ENCODE measurements at regions not wholly inside any gene's neighbourhood (a gene's known extent, or its start where the extent isn't known, plus 50 kb on each side); places are given as distances from the start of the nearest gene placed in this dataset.
"Not testable (repeated sequence)": the region's sequence is repeated elsewhere in the genome, so short reads cannot be mapped to it uniquely, and the experiment has no call there.

DNA sequence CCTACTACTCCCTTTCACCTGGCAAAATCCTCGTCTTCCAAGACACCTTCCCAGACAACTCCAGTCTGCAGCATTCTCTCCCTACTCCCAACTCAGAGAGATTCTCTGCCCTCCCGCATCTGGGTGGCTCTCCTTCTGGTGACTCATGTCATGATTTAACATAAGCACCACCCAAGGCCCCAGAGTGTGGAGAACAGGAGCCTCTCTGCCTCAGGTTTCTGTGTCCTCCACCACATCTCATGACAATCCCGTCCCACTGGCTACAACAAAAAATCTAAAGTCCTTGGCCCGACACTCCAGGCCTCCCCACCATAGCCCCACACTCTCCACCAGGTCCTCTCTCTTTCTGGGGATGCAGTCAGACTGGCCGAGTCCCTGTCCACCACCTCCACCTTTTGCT, 197.1 kb downstream of the BCL11A start:
- DNase-seq = no peak

DNA sequence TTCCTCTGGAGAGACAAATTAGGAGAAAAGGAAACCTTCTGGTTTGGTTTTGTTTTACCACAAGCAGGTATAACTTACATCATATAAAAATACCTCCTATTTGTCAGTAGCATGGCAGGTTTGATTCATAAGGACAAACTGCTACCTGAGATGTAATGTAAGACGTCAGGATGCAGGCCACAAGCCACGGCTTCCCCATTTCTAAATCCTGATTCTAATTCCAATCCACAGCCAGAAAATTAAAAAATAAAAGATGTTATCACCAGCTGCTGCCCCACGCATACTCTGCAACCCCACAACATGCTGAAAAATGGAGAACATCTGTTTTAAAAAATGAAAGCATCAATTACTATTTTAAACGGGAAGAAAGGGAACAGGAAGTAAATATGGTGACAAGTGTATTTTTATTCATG, 197.6 kb downstream of the BCL11A start:
- DNase-seq = no peak

DNA sequence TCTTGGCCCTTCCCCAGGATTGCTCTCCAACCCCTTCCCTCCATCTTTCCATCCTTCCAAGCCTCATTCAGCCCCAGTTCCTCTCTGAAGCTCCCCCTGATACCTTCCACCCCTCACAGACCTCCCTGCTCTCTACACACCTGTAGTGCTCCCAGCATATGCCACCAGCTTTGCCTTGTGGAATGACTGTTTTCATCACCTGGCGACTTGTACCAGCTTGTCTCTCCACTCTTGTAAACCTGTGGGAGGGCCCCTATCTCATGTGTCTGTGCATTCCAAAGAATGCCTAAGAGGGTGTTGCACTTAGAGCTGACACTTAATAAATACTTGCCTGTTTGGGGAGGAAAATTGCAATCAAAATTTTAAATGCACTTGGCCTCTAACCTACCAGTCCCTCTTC, 198.7 kb downstream of the BCL11A start:
- DNase-seq = peak in 1 of 3 experiments; percentile 25

- no peak for DNase-seq
Observed at GRCh38 chr2:60353863-60354262, 199.6 kb downstream of the BCL11A start.

DNA sequence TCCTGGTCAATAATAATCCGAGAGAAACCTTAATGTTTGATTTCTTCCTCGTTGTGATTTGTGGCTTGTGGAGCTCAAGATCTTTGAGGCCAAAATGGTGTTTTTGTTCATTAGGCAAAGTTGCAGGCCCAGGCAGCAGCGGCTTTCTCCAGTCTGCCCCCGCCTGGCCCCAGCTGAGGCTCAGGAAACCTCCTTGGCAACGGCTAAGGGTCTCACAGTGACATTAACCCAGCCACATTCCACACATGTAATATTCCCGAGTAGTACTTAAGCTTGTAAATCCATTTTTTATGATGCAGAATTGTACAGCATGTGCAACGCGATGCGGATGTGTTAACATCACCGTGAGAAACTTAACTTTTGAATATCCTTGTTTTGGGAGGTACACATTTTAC, 200.1 kb downstream of the BCL11A start:
- DNase-seq = no peak

- peak in 2 of 3 experiments; percentile 51 to 53 for DNase-seq
Observed at GRCh38 chr2:60352491-60353405, 200.7 kb downstream of the BCL11A start.

DNA sequence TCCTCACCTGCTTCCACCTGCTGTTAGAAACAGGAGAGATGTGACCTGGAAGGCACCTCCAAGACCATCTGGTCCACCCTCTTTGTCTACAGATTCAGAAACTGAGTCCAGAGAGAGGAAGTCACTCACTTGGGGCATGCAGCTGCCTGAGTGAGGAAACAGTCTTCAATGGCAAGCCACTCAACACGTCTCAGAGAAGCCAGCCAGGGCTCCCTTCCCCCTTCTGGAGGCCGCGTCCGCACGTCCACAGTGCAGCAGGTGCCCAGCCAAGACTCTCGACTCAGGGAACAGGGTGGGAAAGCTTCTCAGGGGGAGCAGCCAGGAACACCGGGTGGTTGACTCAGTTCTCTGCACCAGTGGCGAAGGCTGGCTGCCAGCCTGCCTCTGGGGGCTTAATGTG, 201.7 kb downstream of the BCL11A start:
- DNase-seq = no peak

DNA sequence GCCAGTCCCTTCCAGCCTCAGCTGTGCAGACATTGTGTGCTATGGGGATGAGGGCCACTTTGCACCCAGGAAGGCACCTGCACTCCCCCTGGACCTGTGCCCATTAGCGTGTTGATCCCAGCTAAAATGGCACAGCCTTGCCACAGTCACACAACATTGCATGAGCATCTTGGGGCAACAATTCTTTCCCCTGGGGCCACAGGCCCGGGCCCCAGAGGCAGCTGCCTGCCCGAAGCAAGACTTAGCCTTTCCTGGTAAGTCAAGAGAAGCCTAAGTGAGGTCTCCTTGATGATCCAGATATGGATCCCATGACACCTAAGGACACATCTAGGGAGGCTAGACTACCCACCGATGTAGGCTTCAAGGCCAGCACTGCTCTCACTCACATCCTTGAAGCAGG, 202.1 kb downstream of the BCL11A start:
- DNase-seq = no peak

DNA sequence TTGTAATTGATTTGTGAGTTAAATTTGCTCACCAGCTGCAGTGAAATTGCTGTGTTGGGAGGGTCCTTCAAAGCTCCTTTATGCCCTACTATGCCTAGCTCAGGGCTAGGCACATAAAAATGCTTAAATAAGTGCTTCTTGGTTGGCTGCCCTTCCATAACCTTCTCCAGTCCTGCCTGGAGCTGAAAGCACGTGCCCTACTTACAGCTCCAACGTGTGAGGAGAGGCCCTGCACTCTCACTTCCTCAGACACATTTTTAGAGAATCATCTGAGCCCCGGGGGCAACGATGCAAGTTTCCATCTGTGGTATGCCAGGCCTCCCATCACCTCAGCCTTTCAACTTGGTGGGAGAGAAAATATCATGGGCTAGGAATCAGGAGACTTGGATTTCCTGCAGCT, 202.7 kb downstream of the BCL11A start:
- DNase-seq = no peak

DNA sequence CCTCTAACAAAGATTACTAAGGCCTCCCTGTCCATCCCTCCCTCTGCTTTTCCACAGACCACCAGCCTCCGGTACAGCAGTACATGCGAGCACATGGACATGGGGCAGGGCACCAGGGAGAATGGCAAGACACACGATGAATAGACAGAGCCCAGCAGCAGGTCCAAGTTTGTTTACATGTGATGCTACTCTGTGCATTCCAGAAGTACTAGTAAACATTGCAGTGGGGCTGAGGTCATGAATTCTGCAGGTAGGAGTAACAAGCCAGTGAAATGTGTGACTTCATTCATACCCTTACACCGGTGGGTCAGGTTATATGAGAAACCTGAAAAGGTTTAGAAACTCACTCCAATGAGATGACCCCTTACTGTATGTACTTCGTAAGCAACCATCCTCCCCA, 205.7 kb downstream of the BCL11A start:
- no peak for DNase-seq

- DNase-seq = not testable (repeated sequence)
Observed at GRCh38 chr2:60342491-60342890, 211.0 kb downstream of the BCL11A start.

GRCh38 chr2:60341151-60341550, 212.3 kb downstream of the BCL11A start:
- DNase-seq = no peak

DNA sequence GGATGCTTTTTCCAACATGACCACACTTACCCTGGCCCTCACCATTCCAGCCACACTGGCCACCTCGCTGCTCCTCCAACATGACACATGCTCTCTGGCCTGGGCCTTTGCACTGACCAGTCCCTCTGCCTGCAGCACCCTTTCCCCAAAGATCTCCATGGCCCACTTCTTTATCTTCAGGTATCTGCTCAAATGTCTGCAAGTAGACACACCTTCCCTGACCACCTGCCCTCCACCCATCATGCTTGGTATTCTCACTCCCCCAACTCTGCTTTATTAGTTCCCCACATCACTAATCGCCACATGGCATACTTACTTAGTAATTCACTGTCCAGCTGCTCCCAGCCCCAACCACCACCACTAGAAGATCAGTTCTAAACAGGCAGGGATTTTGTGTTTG, 214.2 kb downstream of the BCL11A start:
- DNase-seq = no peak

GRCh38 chr2:60337142-60337497, 216.3 kb downstream of the BCL11A start:
- DNase-seq = no peak

DNA sequence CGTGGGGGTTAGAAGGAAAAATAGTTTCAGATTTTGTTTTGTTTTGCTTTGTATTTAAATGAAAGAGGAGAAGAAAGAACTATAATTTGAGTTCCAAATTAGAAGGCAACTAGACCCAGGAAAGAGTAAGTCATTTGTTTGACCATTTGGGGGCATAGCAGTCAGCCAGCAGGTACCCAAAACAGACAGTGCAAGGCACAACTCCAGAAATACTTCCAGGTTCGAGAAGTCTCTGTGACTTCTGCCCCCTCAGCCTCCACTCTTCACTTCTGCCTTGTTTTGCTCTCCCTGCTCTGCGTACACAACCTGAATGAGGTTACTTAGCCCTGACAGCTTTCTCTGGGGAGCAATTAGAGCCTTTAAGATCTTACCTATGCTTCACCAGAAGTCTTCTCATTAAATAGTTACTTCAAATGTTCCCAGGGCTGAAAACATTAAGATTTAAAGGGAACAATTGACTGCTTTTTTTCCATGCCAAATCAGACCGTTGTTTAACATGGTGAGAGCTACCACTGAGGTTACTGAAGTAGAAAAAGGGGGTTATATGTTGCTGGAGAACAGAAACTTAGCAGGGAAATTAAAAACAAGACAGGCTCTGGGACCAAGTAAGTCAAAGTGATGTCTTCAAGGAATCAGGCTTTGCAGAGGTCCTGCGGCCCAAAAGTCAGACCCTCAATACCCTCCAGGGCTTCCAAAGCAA, 216.9 kb downstream of the BCL11A start:
- DNase-seq = no peak

- peak in 1 of 3 experiments; percentile 32 for DNase-seq
Observed at GRCh38 chr2:60335533-60336237, 217.8 kb downstream of the BCL11A start.

- DNase-seq = no peak
Observed at GRCh38 chr2:60334610-60335009, 218.8 kb downstream of the BCL11A start.

GRCh38 chr2:60333264-60333663, 220.2 kb downstream of the BCL11A start:
- no peak for DNase-seq

GRCh38 chr2:60331115-60331809, 222.2 kb downstream of the BCL11A start:
- DNase-seq = peak; percentile 27 to 97 (median 84)

DNA sequence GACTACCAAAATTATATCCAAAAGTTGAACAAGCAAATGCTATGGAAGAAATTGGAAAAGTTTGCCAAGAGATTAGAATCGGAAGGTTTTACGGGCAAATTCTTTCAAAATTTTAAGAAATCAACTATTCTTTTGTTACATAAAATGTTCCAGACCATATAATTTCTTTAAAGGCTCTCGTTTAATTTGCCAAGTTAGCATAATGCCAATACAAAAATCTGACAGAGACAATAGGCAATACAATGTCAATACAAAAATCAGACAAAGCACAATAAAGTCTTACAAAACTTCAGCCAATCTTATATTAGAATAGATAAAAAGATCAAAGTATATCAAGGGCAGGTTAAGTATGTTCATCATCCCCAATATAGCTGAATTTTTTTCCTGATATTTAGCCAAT, 224.2 kb downstream of the BCL11A start:
- no peak for DNase-seq

DNA sequence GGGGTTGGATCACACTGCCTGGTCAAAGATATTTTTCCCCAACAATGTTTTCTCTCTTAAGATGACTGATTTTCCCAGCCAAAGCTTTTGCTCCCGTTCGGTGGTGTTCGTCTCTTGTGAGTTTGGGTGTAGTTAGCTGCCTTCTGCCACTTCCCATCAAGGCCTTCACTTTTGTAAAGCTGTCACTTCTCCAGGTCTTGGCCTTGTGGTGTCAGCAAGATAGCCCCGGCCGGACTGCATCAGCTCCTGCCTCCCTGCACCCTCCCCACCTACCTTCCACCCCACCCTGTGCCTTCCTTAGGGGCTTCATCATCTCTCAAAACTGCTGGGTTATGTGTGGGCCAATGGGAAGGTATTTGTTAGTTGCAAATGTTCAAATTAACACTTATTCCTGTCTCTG, 228.9 kb downstream of the BCL11A start:
- no peak for DNase-seq

DNA sequence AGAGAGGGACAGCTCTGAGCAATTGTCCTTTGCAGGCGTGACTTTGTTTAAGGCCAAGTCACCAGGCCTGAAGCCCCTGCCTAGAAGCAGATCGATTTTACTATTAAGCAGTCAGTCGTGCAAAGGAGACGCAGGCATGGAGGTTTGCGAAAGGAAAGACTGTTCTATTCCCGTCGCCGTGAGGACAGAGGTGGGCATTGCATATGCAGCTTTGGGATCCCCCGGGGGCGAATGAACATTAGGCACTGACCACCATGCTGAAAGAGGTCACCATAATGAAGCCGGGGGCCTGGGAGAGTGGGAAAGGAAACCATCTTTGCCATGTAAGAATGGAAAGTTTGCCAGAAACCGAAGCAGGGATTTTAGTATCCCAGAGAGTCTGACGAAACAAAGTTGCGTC, 231.6 kb downstream of the BCL11A start:
- DNase-seq = no peak

DNA sequence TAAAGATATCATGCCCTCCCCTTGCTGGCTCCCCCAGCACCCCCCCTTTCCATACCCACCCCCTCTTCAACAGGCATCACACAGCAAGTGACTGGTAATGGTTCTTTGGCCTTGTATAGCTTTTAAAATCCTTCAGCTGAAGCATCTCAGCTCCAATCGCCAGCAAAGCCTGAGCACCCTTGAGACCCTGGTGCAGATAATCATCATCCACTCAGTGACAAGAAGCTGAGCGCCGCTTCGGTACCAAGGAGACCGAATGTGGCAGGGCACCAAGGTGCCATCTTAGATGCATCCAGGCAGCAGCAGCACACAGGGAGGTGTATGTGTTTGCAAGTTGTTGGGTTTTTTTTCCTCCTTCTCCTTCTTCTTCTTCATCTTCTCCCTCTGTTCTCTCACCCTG, 232.7 kb downstream of the BCL11A start:
- DNase-seq = peak; percentile 4 to 95 (median 44)

Data from NCI-H1417 (cell line).